ENCODE measurements at regions not wholly inside any gene's neighbourhood (a gene's known extent, or its start where the extent isn't known, plus 50 kb on each side); places are given as distances from the start of the nearest gene placed in this dataset.

DNA sequence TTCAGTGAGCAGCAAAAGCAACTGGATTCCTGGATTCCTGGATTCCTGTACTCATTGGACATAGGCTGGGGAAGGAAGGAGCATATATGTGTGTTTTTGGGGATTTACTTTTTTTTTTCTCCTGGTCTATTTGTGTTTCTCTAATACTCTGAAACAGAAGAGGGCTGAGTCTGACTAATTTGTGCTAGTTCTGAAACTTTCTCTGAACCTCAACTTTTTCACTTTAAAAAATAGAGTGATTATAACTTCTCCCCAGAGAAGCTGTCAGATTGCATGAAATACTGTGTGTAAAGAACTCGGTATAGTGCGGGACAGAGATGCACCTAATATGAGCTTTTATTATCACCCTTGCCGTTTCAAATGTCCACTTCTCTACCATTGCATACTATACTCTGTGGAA, 529.5 kb downstream of the TMTC2 start (continued):
- no peak for TF ChIP-seq POLR2AphosphoS5 (IDR thresholded peaks at IDR 0.05; ENCODE audit: low read depth, low read length)
- TF ChIP-seq SP2 (IDR thresholded peaks at IDR 0.05; ENCODE audit: low read length) = no peak

All from H1 (cell line).